Vagina (tissue), 2 donors: ENCODE measurements at regions not wholly inside any gene's neighbourhood (a gene's known extent, or its start where the extent isn't known, plus 50 kb on each side); places are given as distances from the start of the nearest gene placed in this dataset.

Experiments used
- DNase-seq, 2 donors: peaks; one replicate each; pipeline ENCODE4 v3.0.0-alpha.2; 2017; ENCODE audit errors: extremely low spot score in 2 of 2
- H3K27ac ChIP-seq: fragments of 200-600 bp; sonication (generic); one replicate; pipeline ENCODE4 v1.5.1; 2019
- H3K27me3 ChIP-seq: fragments of 200-600 bp; sonication (generic); one replicate; pipeline ENCODE4 v1.5.1; 2019
- H3K36me3 ChIP-seq, 2 donors: fragments of 200-600 bp; sonication (generic); one replicate each; pipeline ENCODE4 v1.5.1; 2017 to 2019
- H3K4me1 ChIP-seq: fragments of 200-600 bp; sonication (generic); one replicate; pipeline ENCODE4 v1.5.1; 2019
- H3K4me3 ChIP-seq, 2 donors: fragments of 200-600 bp; sonication (generic); 1 replicate in 1 of 2; 2 replicates in 1 of 2; pipeline ENCODE4 v1.5.1; 2016 to 2019
- H3K9me3 ChIP-seq: fragments of 200-600 bp; sonication (generic); one replicate; pipeline ENCODE4 v1.5.1; 2019
- POLR2A ChIP-seq, 2 donors: fragments of 450-650 bp; IDR thresholded peaks; one replicate each; pipeline ENCODE4 v1.6.1; 2017; ENCODE audit warnings: antibody characterized with exemption in 2 of 2, mild to moderate bottlenecking in 2 of 2, moderate library complexity in 2 of 2
- POLR2AphosphoS5 ChIP-seq, 2 donors: sonication (generic); formaldehyde crosslinking; IDR thresholded peaks; one replicate each; pipeline ENCODE4 v1.9.0; 2017; ENCODE audit warnings: antibody characterized with exemption in 2 of 2, mild to moderate bottlenecking in 2 of 2, low read depth in 1 of 2; ENCODE audit not compliant: insufficient read depth in 1 of 2
- intact Hi-C: fragments of 100-400 bp; cut with DNase I; formaldehyde crosslinking; loops from one replicate; pipeline ENCODE4 v1.15.1; 2023
- TF ChIP-seq, protein P1 (sequence below), 3 experiments: fragments of 450-650 bp in 2 of 3; fragments of 200-600 bp in 1 of 3; sonication (generic) in 1 of 3; IDR thresholded peaks; one replicate each; pipeline ENCODE4 v1.5.1; 2017 to 2019; ENCODE audit warnings: antibody characterized with exemption in 3 of 3, mild to moderate bottlenecking in 2 of 3, moderate library complexity in 2 of 3

DNA sequence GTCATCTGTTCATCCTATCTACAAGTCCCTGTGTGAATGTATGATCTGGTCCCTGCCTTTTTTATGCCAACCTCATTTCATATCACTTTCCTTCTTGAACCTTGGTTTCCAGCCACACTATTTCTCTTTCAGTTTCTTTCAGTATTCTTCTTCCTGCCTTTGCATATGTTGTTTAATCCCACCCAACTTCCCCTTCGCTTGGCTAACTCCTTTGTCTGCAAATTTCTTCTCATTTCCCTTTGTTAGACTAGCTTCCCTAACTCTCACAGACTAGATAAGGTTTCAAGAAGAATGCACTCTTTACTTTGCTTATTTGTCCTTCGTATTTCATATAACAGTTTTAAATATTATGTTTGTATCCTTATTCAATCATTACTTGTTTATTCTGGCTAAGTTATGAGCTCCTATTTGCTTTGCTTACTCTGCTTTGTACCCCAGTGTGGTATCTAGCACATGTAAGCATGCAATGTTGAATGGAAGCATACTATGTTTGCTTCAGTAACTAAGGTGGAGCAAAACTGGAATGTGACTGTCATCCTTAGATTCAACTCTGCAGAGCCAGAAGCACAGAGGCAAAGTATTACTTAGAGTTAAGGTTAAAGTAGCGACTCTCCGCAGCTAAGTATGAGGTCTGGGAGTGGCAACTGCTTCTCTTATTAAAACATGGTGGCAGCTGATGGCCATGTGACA, 681.3 kb downstream of the CPS1 start:
- H3K27me3 ChIP-seq: no peaks in the 10 kb centered on the region
- no peaks in the 10 kb centered on the region for H3K4me1 ChIP-seq
- no peaks in the 10 kb centered on the region for H3K36me3 ChIP-seq
- no peak overlapping the region for H3K27ac ChIP-seq
- H3K9me3 ChIP-seq: no peaks in the 10 kb centered on the region
- TF ChIP-seq, protein P1, sequence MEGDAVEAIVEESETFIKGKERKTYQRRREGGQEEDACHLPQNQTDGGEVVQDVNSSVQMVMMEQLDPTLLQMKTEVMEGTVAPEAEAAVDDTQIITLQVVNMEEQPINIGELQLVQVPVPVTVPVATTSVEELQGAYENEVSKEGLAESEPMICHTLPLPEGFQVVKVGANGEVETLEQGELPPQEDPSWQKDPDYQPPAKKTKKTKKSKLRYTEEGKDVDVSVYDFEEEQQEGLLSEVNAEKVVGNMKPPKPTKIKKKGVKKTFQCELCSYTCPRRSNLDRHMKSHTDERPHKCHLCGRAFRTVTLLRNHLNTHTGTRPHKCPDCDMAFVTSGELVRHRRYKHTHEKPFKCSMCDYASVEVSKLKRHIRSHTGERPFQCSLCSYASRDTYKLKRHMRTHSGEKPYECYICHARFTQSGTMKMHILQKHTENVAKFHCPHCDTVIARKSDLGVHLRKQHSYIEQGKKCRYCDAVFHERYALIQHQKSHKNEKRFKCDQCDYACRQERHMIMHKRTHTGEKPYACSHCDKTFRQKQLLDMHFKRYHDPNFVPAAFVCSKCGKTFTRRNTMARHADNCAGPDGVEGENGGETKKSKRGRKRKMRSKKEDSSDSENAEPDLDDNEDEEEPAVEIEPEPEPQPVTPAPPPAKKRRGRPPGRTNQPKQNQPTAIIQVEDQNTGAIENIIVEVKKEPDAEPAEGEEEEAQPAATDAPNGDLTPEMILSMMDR (IDR thresholded peaks at IDR 0.05): no peak
- no peak for TF ChIP-seq POLR2AphosphoS5 (IDR thresholded peaks at IDR 0.05; ENCODE audit: insufficient read depth in 1 of 2, low read depth in 1 of 2)
- no peak for TF ChIP-seq POLR2A (IDR thresholded peaks at IDR 0.05)
- DNase-seq: no peak
- H3K4me3 ChIP-seq: no peak overlapping the region
- intact Hi-C loops: no loop called here

DNA sequence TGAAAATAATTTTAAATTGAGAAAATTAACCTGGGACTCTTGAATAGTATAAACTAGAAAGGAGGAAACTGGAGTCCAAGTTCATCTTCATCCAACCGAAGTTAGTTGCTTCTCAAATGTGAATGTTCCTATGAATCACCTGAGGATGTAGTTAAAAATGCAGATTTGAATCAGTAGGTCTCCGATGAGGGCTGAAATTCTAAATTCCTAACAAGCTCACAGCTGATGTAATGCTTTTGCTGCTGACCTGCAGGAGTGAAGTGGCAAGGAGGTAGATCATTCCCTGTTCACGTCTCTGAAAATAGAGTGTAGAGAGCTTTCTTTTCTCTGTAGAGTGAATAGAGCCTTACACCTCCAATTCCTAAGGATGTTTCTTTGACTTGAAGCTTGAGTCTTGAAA, 685.5 kb downstream of the CPS1 start:
- Histone ChIP-seq H3K27me3 (no peaks in the 10 kb centered on the region), H3K36me3 (no peaks in the 10 kb centered on the region), H3K27ac (no peak overlapping the region), H3K9me3 (no peaks in the 10 kb centered on the region), H3K4me1 (no peaks in the 10 kb centered on the region), H3K4me3 (no peak overlapping the region)
- intact Hi-C loops: no loop called here
- TF ChIP-seq, protein P1 (IDR thresholded peaks at IDR 0.05): no peak
- no peak for TF ChIP-seq POLR2A (IDR thresholded peaks at IDR 0.05)
- no peak for TF ChIP-seq POLR2AphosphoS5 (IDR thresholded peaks at IDR 0.05; ENCODE audit: insufficient read depth in 1 of 2, low read depth in 1 of 2)
- no peak for DNase-seq

DNA sequence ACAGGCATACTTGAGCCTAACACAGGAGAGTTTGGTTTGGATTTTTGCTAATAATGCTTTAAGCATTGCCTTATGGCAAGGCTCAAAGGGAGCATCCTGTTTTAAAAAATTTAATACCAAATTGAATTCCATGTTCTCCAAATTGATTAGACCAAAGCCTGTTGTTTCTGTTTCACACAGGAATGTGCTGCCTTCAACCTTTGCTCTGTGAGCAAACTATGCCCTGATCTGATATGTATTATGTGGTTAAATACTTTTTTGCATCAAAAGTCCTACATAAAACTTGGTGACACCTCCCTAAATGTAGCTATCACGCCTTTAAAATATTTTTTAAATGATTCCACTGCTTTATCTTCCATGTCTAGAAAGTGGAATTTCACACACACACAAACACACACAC, 691.4 kb downstream of the CPS1 start:
- Histone ChIP-seq H3K4me3 (no peak overlapping the region), H3K36me3 (no peaks in the 10 kb centered on the region), H3K4me1 (no peaks in the 10 kb centered on the region), H3K27ac (no peak overlapping the region), H3K27me3 (no peaks in the 10 kb centered on the region), H3K9me3 (no peaks in the 10 kb centered on the region)
- DNase-seq: no peak
- intact Hi-C loops: no loop called here
- TF ChIP-seq POLR2A (IDR thresholded peaks at IDR 0.05): no peak
- TF ChIP-seq POLR2AphosphoS5 (IDR thresholded peaks at IDR 0.05; ENCODE audit: insufficient read depth in 1 of 2, low read depth in 1 of 2): no peak
- TF ChIP-seq, protein P1 (IDR thresholded peaks at IDR 0.05): no peak

DNA sequence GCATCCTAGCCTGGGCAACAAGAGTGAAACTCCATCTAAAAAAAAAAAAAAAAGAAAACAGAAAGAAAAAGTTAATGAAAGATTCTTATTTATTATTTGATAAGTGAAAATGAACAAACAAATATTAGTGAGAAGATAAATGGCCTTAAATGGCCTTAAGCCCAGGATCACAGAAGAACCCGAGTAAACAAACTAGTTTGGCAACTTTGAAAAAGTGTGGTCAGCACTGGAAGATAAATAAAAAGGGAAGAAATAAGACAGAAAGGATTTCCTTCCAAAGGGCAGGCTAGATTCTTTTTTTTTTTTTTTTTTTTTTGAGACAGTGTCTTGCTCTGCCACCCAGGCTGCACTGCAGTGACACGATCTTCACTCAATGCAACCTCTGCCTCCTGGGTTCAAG, 692.4 kb downstream of the CPS1 start:
- no peaks in the 10 kb centered on the region for H3K27me3 ChIP-seq
- H3K4me3 ChIP-seq: no peak overlapping the region
- no peaks in the 10 kb centered on the region for H3K36me3 ChIP-seq
- TF ChIP-seq, protein P1 (IDR thresholded peaks at IDR 0.05): no peak
- TF ChIP-seq POLR2AphosphoS5 (IDR thresholded peaks at IDR 0.05; ENCODE audit: insufficient read depth in 1 of 2, low read depth in 1 of 2): no peak
- no peak for DNase-seq
- no peaks in the 10 kb centered on the region for H3K4me1 ChIP-seq
- H3K9me3 ChIP-seq: no peaks in the 10 kb centered on the region
- intact Hi-C loops: no loop called here
- no peak overlapping the region for H3K27ac ChIP-seq

DNA sequence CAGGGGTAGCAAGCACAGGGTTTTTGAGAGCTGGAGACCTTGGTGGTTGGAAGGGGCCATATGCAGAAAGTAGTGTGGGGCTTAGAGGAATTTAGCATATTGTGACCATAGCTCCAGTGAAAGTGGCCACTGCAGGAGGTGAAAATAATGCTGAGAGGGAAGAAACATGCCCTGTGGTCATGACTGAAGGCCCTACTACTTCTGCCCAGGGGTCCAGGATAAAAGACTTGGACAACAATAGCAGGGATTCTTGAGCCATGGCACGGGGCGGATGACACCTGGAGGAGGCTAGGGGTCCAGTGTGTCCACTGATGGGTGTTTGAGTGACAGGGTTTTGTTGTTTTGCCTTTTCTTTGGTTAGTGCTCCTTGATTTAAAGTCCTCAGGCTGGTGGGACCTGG, 694.6 kb downstream of the CPS1 start:
- Histone ChIP-seq H3K27ac (no peak overlapping the region), H3K9me3 (no peaks in the 10 kb centered on the region), H3K4me1 (no peaks in the 10 kb centered on the region), H3K4me3 (no peak overlapping the region), H3K36me3 (no peaks in the 10 kb centered on the region), H3K27me3 (no peaks in the 10 kb centered on the region)
- TF ChIP-seq, protein P1 (IDR thresholded peaks at IDR 0.05): no peak
- TF ChIP-seq POLR2AphosphoS5 (IDR thresholded peaks at IDR 0.05; ENCODE audit: insufficient read depth in 1 of 2, low read depth in 1 of 2) (no peak), POLR2A (IDR thresholded peaks at IDR 0.05) (no peak)
- intact Hi-C loops: no loop called here
- DNase-seq: no peak
